ENCODE measurements at regions not wholly inside any gene's neighbourhood (a gene's known extent, or its start where the extent isn't known, plus 50 kb on each side); places are given as distances from the start of the nearest gene placed in this dataset.

- TF ChIP-seq FOXP1 (IDR thresholded peaks at IDR 0.05), result no peak
- TF ChIP-seq FOXP1 (CRISPR knock-in tag; IDR thresholded peaks at IDR 0.05), result no peak
- TF ChIP-seq CREM (IDR thresholded peaks at IDR 0.05), result no peak
- no peak for TF ChIP-seq CREM (CRISPR knock-in tag; IDR thresholded peaks at IDR 0.05)
- no peak for TF ChIP-seq DBP (CRISPR knock-in tag; IDR thresholded peaks at IDR 0.05; ENCODE audit: not compliant biosample characterization)
- TF ChIP-seq ZBTB10 (CRISPR knock-in tag; IDR thresholded peaks at IDR 0.05; ENCODE audit: borderline replicate concordance), result no peak
- TF ChIP-seq ZNF841 (CRISPR knock-in tag; IDR thresholded peaks at IDR 0.05; ENCODE audit: borderline replicate concordance), result no peak
- TF ChIP-seq ZZZ3 (CRISPR knock-in tag; IDR thresholded peaks at IDR 0.05; ENCODE audit: borderline replicate concordance), result no peak
- TF ChIP-seq CTCF (CRISPR knock-in tag; IDR thresholded peaks at IDR 0.05), result no peak
- no peak for TF ChIP-seq TBX3 (IDR thresholded peaks at IDR 0.05; ENCODE audit: borderline replicate concordance)
- TF ChIP-seq ZNF232 (CRISPR knock-in tag; IDR thresholded peaks at IDR 0.05; ENCODE audit: borderline replicate concordance), result no peak
- no peak for TF ChIP-seq RAD21 (CRISPR knock-in tag; IDR thresholded peaks at IDR 0.05)
Observed at GRCh38 chr12:47026291-47026690, 53.1 kb upstream of the PCED1B start.

Data from HepG2 (cell line).